A673 (cell line): ENCODE measurements at regions not wholly inside any gene's neighbourhood (a gene's known extent, or its start where the extent isn't known, plus 50 kb on each side); places are given as distances from the start of the nearest gene placed in this dataset.
"Not testable (repeated sequence)": the region's sequence is repeated elsewhere in the genome, so short reads cannot be mapped to it uniquely, and the experiment has no call there.

Experiments used
- BruUV-seq: library from RNA; stranded (reverse); fragments of 400-500 nt; replicated peaks from 2 replicates; lab custom pipeline; 2021; lab: Mats Ljungman, UMichigan
- CTCF ChIA-PET: fragments of 300-600 bp; sonication (Branson Sonifier 250); formaldehyde crosslinking; loops from one replicate; lab custom pipeline; 2022; ENCODE audit warnings: antibody characterized with exemption; lab: Charles Lee
- POLR2A ChIA-PET: fragments of 300-600 bp; sonication (Branson Sonifier 250); formaldehyde crosslinking; loops from one replicate; lab custom pipeline; 2022; ENCODE audit warnings: antibody characterized with exemption; ENCODE audit not compliant: low non-redundant PET; lab: Charles Lee
- DNase-seq: peaks from one replicate; pipeline ENCODE4 v3.0.0-alpha.2; 2015; ENCODE audit warnings: low spot score
- H3K27ac ChIP-seq: fragments of 200-600 bp; sonication (generic); 2 replicates; pipeline ENCODE4 v1.5.1; 2016; ENCODE audit warnings: mixed run types, low read depth, mild to moderate bottlenecking, mixed read lengths, antibody characterized with exemption, low read length; ENCODE audit not compliant: poor library complexity, severe bottlenecking
- H3K27me3 ChIP-seq: fragments of 200-600 bp; sonication (generic); replicated peaks from 2 replicates; pipeline ENCODE4 v1.6.1; 2017; ENCODE audit warnings: mixed run types, low read depth, mild to moderate bottlenecking, mixed read lengths, antibody characterized with exemption, low read length; ENCODE audit not compliant: insufficient read depth, poor library complexity
- H3K36me3 ChIP-seq: fragments of 200-600 bp; sonication (generic); 2 replicates; pipeline ENCODE4 v1.6.1; 2016; ENCODE audit warnings: mixed run types, mild to moderate bottlenecking, mixed read lengths, antibody characterized with exemption, low read length; ENCODE audit not compliant: insufficient read depth, poor library complexity, severe bottlenecking
- H3K4me1 ChIP-seq: fragments of 200-600 bp; sonication (generic); 2 replicates; pipeline ENCODE4 v1.6.1; 2017; ENCODE audit warnings: mixed run types, mild to moderate bottlenecking, mixed read lengths, antibody characterized with exemption, low read length; ENCODE audit not compliant: insufficient read depth, poor library complexity, severe bottlenecking
- H3K4me3 ChIP-seq: fragments of 200-600 bp; sonication (generic); 2 replicates; pipeline ENCODE4 v1.5.1; 2016; ENCODE audit warnings: low read depth, mixed run types, mild to moderate bottlenecking, mixed read lengths, low read length; ENCODE audit not compliant: poor library complexity, severe bottlenecking
- H3K9me3 ChIP-seq: fragments of 200-600 bp; sonication (generic); 2 replicates; pipeline ENCODE4 v1.6.1; 2016; ENCODE audit warnings: mixed run types, low read depth, mild to moderate bottlenecking, mixed read lengths, antibody characterized with exemption, low read length; ENCODE audit not compliant: poor library complexity, severe bottlenecking
- CTCF ChIP-seq: fragments of 300-800, 200-600 bp; sonication (generic); conservative IDR thresholded peaks from 2 replicates; pipeline ENCODE4 v1.5.1; 2017; ENCODE audit warnings: low read depth, mild to moderate bottlenecking, antibody characterized with exemption, low read length, moderate library complexity, mixed read lengths
- EZH2 ChIP-seq: fragments of 200-600 bp; sonication (generic); IDR thresholded peaks from 2 replicates; pipeline ENCODE4 v1.6.1; 2017; ENCODE audit warnings: borderline replicate concordance, low read depth, mild to moderate bottlenecking, mixed read lengths, antibody characterized with exemption, low read length; ENCODE audit not compliant: poor library complexity, severe bottlenecking
- intact Hi-C: fragments of 100-400 bp; cut with micrococcal nuclease; formaldehyde crosslinking; loops from one replicate; pipeline ENCODE4 v1.10.0; 2022; ENCODE audit not compliant: unreplicated experiment

- ChIA-PET CTCF (interaction anchor here (0.6 kb wide), 1 partner anchor 142 kb away, joined by 3 read pairs; no protein-coding TSS in a partner anchor), POLR2A (no interaction called here)
- TF ChIP-seq CTCF (no peak), EZH2 (no peak)
- H3K4me1 ChIP-seq = no peaks in the 10 kb centered on the region
- DNase-seq = no peak
- H3K36me3 ChIP-seq = no peaks in the 10 kb centered on the region
- no peaks in the 10 kb centered on the region for H3K9me3 ChIP-seq
- no TSS peak for BruUV-seq
- H3K27ac ChIP-seq = no peak overlapping the region
- intact Hi-C loops = no loop called here
- H3K4me3 ChIP-seq = no peak overlapping the region
- no peaks in the 10 kb centered on the region for H3K27me3 ChIP-seq
These were observed 102.9 kb upstream of the THUMPD2 start for GRCh38 chr2:39881948-39882347.

DNA sequence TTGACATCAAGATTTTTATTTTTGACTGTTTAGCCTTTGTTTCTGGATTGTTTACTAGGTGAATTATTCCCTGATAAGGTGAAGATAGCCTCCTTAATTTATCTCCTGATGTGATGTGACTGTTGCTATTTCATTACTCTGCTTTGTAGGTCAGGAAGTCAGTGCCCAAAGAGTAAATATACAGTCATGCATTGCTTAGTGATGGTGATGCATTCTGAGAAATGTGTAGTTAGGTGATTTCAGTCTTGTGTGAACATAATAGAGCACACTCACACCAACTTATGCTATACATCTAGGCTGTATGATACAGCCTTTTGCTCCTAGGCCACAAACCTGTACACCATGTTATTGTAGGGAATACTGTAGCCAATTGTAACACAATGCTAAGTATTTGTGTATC is 102.4 kb upstream of the THUMPD2 start:
- BruUV-seq = no TSS peak
- H3K27me3 ChIP-seq = no peaks in the 10 kb centered on the region
- no peak for DNase-seq
- H3K4me1 ChIP-seq = no peaks in the 10 kb centered on the region
- no peak overlapping the region for H3K4me3 ChIP-seq
- CTCF ChIA-PET = interaction anchor here (0.6 kb wide), 1 partner anchor 142 kb away, joined by 3 read pairs; no protein-coding TSS in a partner anchor
- H3K36me3 ChIP-seq = no peaks in the 10 kb centered on the region
- POLR2A ChIA-PET = no interaction called here
- intact Hi-C loops = no loop called here
- H3K9me3 ChIP-seq = no peaks in the 10 kb centered on the region
- TF ChIP-seq CTCF (no peak), EZH2 (no peak)
- no peak overlapping the region for H3K27ac ChIP-seq

DNA sequence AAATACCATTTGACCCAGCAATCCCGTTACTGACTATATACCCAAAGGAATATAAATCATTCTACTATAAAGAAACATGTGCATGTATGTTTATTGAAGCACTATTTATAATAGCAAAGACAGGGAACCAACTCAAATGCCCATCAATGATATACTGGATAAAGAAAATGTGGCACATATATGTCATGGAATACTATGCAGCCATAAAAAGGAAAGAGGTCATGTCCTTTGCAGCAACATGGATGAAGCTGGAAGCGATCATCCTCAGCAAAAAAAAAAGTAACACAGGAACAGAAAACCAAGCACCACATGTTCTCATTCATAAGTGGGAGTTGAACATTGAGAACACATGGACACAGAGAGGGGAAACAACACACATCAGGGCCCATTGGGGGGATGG is 99.9 kb upstream of the THUMPD2 start:
- intact Hi-C loops, H3K36me3 ChIP-seq, POLR2A ChIA-PET, H3K4me3 ChIP-seq, BruUV-seq, H3K9me3 ChIP-seq, CTCF ChIA-PET, H3K4me1 ChIP-seq, H3K27me3 ChIP-seq, H3K27ac ChIP-seq, DNase-seq: not testable (repeated sequence)

GRCh38 chr2:39875914-39876267 is 96.8 kb upstream of the THUMPD2 start:
- no peak for TF ChIP-seq EZH2
- H3K27ac ChIP-seq = no peak overlapping the region
- intact Hi-C loops = no loop called here
- no peak overlapping the region for H3K4me3 ChIP-seq
- no peak for DNase-seq
- no peaks in the 10 kb centered on the region for H3K36me3 ChIP-seq
- ChIA-PET CTCF (no interaction called here), POLR2A (no interaction called here)
- H3K27me3 ChIP-seq = no peaks in the 10 kb centered on the region
- H3K9me3 ChIP-seq = no peaks in the 10 kb centered on the region
- peaks cover 18% of the 10 kb centered on the region for H3K4me1 ChIP-seq
- BruUV-seq = no TSS peak
